ENCODE measurements at regions not wholly inside any gene's neighbourhood (a gene's known extent, or its start where the extent isn't known, plus 50 kb on each side); places are given as distances from the start of the nearest gene placed in this dataset.

DNA sequence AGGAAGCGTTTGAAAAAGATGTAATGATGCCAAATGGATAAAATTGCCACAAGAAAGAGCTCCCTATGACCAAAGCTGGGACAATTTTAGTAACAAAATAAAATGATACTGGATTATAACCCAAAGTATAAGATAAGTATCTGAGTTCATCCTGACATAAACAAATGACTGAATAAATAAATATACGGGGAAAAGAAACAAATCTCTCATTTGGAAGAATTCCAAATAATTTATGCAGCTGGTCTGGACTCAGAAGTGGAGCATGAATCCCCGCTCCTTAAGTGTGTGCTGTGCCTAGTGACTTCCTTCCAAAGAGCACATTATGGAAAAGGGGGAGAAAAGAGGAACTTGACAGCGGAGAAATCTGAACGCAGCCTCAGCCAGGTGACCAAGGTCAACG is 186.2 kb downstream of the RAMP3 start:
- ChIA-PET POLR2A (interaction anchor here (1.5 kb wide), 1 partner anchor 30 kb away, joined by 3 read pairs; no protein-coding TSS in a partner anchor), CTCF (ENCODE audit: unreplicated experiment) (no interaction called here)
- Histone ChIP-seq H4K20me1 (ENCODE audit: insufficient read depth, low read length) (no peaks in the 10 kb centered on the region), H3K4me1 (ENCODE audit: insufficient read depth, low read length, poor library complexity, severe bottlenecking) (no peaks in the 10 kb centered on the region), H3K36me3 (ENCODE audit: insufficient read depth, low read length) (no peaks in the 10 kb centered on the region), H3K4me3 (ENCODE audit: low read depth, low read length, poor library complexity, severe bottlenecking) (no peak overlapping the region), H3K9me2 (ENCODE audit: insufficient read depth, low read length) (no peaks in the 10 kb centered on the region), H3K27ac (ENCODE audit: low read depth, low read length, poor library complexity, severe bottlenecking) (no peak overlapping the region), H2AFZ (ENCODE audit: low read length) (no peak overlapping the region), H3K79me2 (ENCODE audit: insufficient read depth, low read depth, low read length) (no peaks in the 10 kb centered on the region), H3K9me3 (ENCODE audit: low read length) (no peaks in the 10 kb centered on the region), H3K4me2 (ENCODE audit: low read length) (no peak overlapping the region)
- intact Hi-C loops (cut with micrococcal nuclease; ENCODE audit: unreplicated experiment) = no loop called here
- DNase-seq (ENCODE audit: low spot score) = no peak
- TF ChIP-seq, protein P1, sequence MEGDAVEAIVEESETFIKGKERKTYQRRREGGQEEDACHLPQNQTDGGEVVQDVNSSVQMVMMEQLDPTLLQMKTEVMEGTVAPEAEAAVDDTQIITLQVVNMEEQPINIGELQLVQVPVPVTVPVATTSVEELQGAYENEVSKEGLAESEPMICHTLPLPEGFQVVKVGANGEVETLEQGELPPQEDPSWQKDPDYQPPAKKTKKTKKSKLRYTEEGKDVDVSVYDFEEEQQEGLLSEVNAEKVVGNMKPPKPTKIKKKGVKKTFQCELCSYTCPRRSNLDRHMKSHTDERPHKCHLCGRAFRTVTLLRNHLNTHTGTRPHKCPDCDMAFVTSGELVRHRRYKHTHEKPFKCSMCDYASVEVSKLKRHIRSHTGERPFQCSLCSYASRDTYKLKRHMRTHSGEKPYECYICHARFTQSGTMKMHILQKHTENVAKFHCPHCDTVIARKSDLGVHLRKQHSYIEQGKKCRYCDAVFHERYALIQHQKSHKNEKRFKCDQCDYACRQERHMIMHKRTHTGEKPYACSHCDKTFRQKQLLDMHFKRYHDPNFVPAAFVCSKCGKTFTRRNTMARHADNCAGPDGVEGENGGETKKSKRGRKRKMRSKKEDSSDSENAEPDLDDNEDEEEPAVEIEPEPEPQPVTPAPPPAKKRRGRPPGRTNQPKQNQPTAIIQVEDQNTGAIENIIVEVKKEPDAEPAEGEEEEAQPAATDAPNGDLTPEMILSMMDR (conservative IDR thresholded peaks at IDR 0.05; ENCODE audit: low read length) = no peak
- TF ChIP-seq EZH2phosphoT487 (IDR thresholded peaks at IDR 0.05; ENCODE audit: borderline replicate concordance, low read depth, low read length) = no peak
- BruUV-seq (replicated peaks) = no TSS peak

GRCh38 chr7:45347804-45348203 is 190.2 kb downstream of the RAMP3 start:
- intact Hi-C loops (cut with micrococcal nuclease; ENCODE audit: unreplicated experiment) = no loop called here
- Histone ChIP-seq H3K79me2 (ENCODE audit: insufficient read depth, low read depth, low read length) (no peaks in the 10 kb centered on the region), H3K9me2 (ENCODE audit: insufficient read depth, low read length) (no peaks in the 10 kb centered on the region), H3K4me1 (ENCODE audit: insufficient read depth, low read length, poor library complexity, severe bottlenecking) (no peaks in the 10 kb centered on the region), H2AFZ (ENCODE audit: low read length) (no peak overlapping the region), H3K27ac (ENCODE audit: low read depth, low read length, poor library complexity, severe bottlenecking) (no peak overlapping the region), H3K4me3 (ENCODE audit: low read depth, low read length, poor library complexity, severe bottlenecking) (no peak overlapping the region), H3K4me2 (ENCODE audit: low read length) (no peak overlapping the region), H3K9me3 (ENCODE audit: low read length) (no peaks in the 10 kb centered on the region), H3K36me3 (ENCODE audit: insufficient read depth, low read length) (no peaks in the 10 kb centered on the region), H4K20me1 (ENCODE audit: insufficient read depth, low read length) (no peaks in the 10 kb centered on the region)
- DNase-seq (ENCODE audit: low spot score) = no peak
- CTCF ChIA-PET (ENCODE audit: unreplicated experiment) = no interaction called here
- TF ChIP-seq EZH2phosphoT487 (IDR thresholded peaks at IDR 0.05; ENCODE audit: borderline replicate concordance, low read depth, low read length) = no peak
- TF ChIP-seq, protein P1 (conservative IDR thresholded peaks at IDR 0.05; ENCODE audit: low read length) = no peak
- POLR2A ChIA-PET = no interaction called here
- BruUV-seq (replicated peaks) = no TSS peak

DNA sequence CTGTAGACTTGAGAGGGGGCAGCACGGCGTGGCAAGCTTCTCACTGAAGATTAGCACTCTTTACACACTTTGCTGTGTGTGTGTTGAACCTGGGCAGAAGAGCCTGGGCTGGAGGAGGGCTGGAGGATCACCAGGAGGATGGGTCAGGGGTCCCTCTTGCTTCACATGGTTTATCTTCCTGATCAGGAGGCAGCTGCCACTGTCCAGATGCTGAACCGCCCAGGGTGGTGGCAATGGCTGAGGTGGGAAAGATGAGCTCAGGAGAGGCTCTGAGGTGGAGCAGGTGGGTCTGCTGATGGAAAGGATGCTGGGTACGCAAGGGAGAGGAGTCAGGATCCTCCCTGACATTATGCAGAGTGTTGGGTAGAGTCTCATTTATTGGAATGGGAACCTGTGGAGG is 191.5 kb downstream of the RAMP3 start:
- H3K4me1 ChIP-seq (ENCODE audit: insufficient read depth, low read length, poor library complexity, severe bottlenecking) = no peaks in the 10 kb centered on the region
- no peak overlapping the region for H3K27ac ChIP-seq (ENCODE audit: low read depth, low read length, poor library complexity, severe bottlenecking)
- no peaks in the 10 kb centered on the region for H4K20me1 ChIP-seq (ENCODE audit: insufficient read depth, low read length)
- CTCF ChIA-PET (ENCODE audit: unreplicated experiment) = interaction anchor here (0.6 kb wide), 1 partner anchor 490 kb away, joined by 3 read pairs; no protein-coding TSS in a partner anchor
- no peak overlapping the region for H3K4me2 ChIP-seq (ENCODE audit: low read length)
- DNase-seq (ENCODE audit: low spot score) = no peak
- H3K36me3 ChIP-seq (ENCODE audit: insufficient read depth, low read length) = no peaks in the 10 kb centered on the region
- no peak overlapping the region for H3K4me3 ChIP-seq (ENCODE audit: low read depth, low read length, poor library complexity, severe bottlenecking)
- no peaks in the 10 kb centered on the region for H3K9me3 ChIP-seq (ENCODE audit: low read length)
- no peak overlapping the region for H2AFZ ChIP-seq (ENCODE audit: low read length)
- H3K79me2 ChIP-seq (ENCODE audit: insufficient read depth, low read depth, low read length) = no peaks in the 10 kb centered on the region
- no peaks in the 10 kb centered on the region for H3K9me2 ChIP-seq (ENCODE audit: insufficient read depth, low read length)
- TF ChIP-seq, protein P1 (conservative IDR thresholded peaks at IDR 0.05; ENCODE audit: low read length) = no peak
- no peak for TF ChIP-seq EZH2phosphoT487 (IDR thresholded peaks at IDR 0.05; ENCODE audit: borderline replicate concordance, low read depth, low read length)
- no TSS peak for BruUV-seq (replicated peaks)
- POLR2A ChIA-PET = no interaction called here
- intact Hi-C loops (cut with micrococcal nuclease; ENCODE audit: unreplicated experiment) = no loop called here
